ENCODE measurements at regions not wholly inside any gene's neighbourhood (a gene's known extent, or its start where the extent isn't known, plus 50 kb on each side); places are given as distances from the start of the nearest gene placed in this dataset.

- TF ChIP-seq PATZ1 (CRISPR knock-in tag; IDR thresholded peaks at IDR 0.05; ENCODE audit: borderline replicate concordance) (no peak), ZC3H10 (CRISPR knock-in tag; IDR thresholded peaks at IDR 0.05) (no peak), ZNF565 (CRISPR knock-in tag; conservative IDR thresholded peaks at IDR 0.05; ENCODE audit: low read depth) (no peak), OSR1 (CRISPR knock-in tag; IDR thresholded peaks at IDR 0.05) (no peak), GLIS3 (CRISPR knock-in tag; IDR thresholded peaks at IDR 0.05) (no peak), RARB (CRISPR knock-in tag; IDR thresholded peaks at IDR 0.05) (no peak), SNAI2 (CRISPR knock-in tag; IDR thresholded peaks at IDR 0.05) (no peak), ZFP3 (CRISPR knock-in tag; IDR thresholded peaks at IDR 0.05) (no peak), CSDC2 (CRISPR knock-in tag; IDR thresholded peaks at IDR 0.05) (no peak), CREB5 (CRISPR knock-in tag; IDR thresholded peaks at IDR 0.05; ENCODE audit: low read depth) (no peak)
Measured at GRCh38 chr21:35853321-35854239, 206.7 kb downstream of the SETD4 start.

Data from SK-N-SH treated with all-trans-retinoic acid at 6 μM for 48 hours (cell line).